ACC112 (cell line): ENCODE measurements at regions not wholly inside any gene's neighbourhood (a gene's known extent, or its start where the extent isn't known, plus 50 kb on each side); places are given as distances from the start of the nearest gene placed in this dataset.

ENCODE experiments used
- H2AFZ ChIP-seq: fragments of 200-600 bp; sonication (generic); one replicate; pipeline ENCODE4 v1.6.0; 2017; ENCODE audit warnings: antibody characterized with exemption, low read length; ENCODE audit not compliant: unreplicated experiment
- H3K27ac ChIP-seq: fragments of 200-600 bp; sonication (generic); 2 replicates; pipeline ENCODE4 v1.5.1; 2014; ENCODE audit warnings: low read depth, mild to moderate bottlenecking, antibody characterized with exemption, low read length, moderate library complexity
- H3K27me3 ChIP-seq: fragments of 200-600 bp; sonication (generic); 2 replicates; pipeline ENCODE4 v1.6.1; 2014; ENCODE audit warnings: mild to moderate bottlenecking, antibody characterized with exemption, low read length, moderate library complexity, mixed read lengths; ENCODE audit not compliant: insufficient read depth
- H3K36me3 ChIP-seq: fragments of 200-600 bp; sonication (generic); 2 replicates; pipeline ENCODE4 v1.6.1; 2016; ENCODE audit warnings: mild to moderate bottlenecking, antibody characterized with exemption, low read length, moderate library complexity, mixed read lengths; ENCODE audit not compliant: insufficient read depth
- H3K4me1 ChIP-seq: fragments of 200-600 bp; sonication (generic); one replicate; pipeline ENCODE4 v1.6.1; 2016; ENCODE audit warnings: low read length, mixed read lengths; ENCODE audit not compliant: insufficient read depth, unreplicated experiment, control insufficient read depth
- H3K4me3 ChIP-seq: fragments of 200-600 bp; sonication (generic); 2 replicates; pipeline ENCODE4 v1.5.1; 2014; ENCODE audit warnings: mild to moderate bottlenecking, low read depth, low read length
- H3K79me2 ChIP-seq: fragments of 200-600 bp; sonication (generic); one replicate; pipeline ENCODE4 v1.6.0; 2016; ENCODE audit warnings: low read length; ENCODE audit not compliant: control insufficient read depth, unreplicated experiment, insufficient read depth

- no peak overlapping the region for H3K4me3 ChIP-seq
- no peak overlapping the region for H3K27ac ChIP-seq
- no peaks in the 10 kb centered on the region for H3K36me3 ChIP-seq
- no peaks in the 10 kb centered on the region for H3K4me1 ChIP-seq
- H2AFZ ChIP-seq, result no peak overlapping the region
- H3K79me2 ChIP-seq, result no peaks in the 10 kb centered on the region
- H3K27me3 ChIP-seq, result no peaks in the 10 kb centered on the region
Measured at GRCh38 chr18:64668461-64668962, 519.6 kb upstream of the LINC00305 start.

- Histone ChIP-seq H2AFZ (no peak overlapping the region), H3K27me3 (no peaks in the 10 kb centered on the region), H3K4me3 (no peak overlapping the region), H3K27ac (no peak overlapping the region), H3K36me3 (no peaks in the 10 kb centered on the region), H3K4me1 (no peaks in the 10 kb centered on the region), H3K79me2 (no peaks in the 10 kb centered on the region)
Measured at GRCh38 chr18:64663086-64663485, 514.2 kb upstream of the LINC00305 start.

- Histone ChIP-seq H2AFZ (no peak overlapping the region), H3K27ac (no peak overlapping the region), H3K4me1 (no peaks in the 10 kb centered on the region), H3K36me3 (no peaks in the 10 kb centered on the region), H3K79me2 (no peaks in the 10 kb centered on the region), H3K4me3 (no peak overlapping the region), H3K27me3 (no peaks in the 10 kb centered on the region)
Measured at GRCh38 chr18:64659196-64659595, 510.3 kb upstream of the LINC00305 start.

- no peak overlapping the region for H2AFZ ChIP-seq
- no peaks in the 10 kb centered on the region for H3K36me3 ChIP-seq
- no peak overlapping the region for H3K4me3 ChIP-seq
- H3K27me3 ChIP-seq, result no peaks in the 10 kb centered on the region
- H3K4me1 ChIP-seq, result no peaks in the 10 kb centered on the region
- H3K79me2 ChIP-seq, result no peaks in the 10 kb centered on the region
- H3K27ac ChIP-seq, result no peak overlapping the region
Measured at GRCh38 chr18:64653068-64653467, 504.2 kb upstream of the LINC00305 start.

- Histone ChIP-seq H3K4me3 (no peak overlapping the region), H3K27me3 (no peaks in the 10 kb centered on the region), H3K4me1 (no peaks in the 10 kb centered on the region), H3K79me2 (no peaks in the 10 kb centered on the region), H3K36me3 (no peaks in the 10 kb centered on the region), H2AFZ (no peak overlapping the region), H3K27ac (no peak overlapping the region)
Measured at GRCh38 chr18:64650068-64650467, 501.2 kb upstream of the LINC00305 start.

DNA sequence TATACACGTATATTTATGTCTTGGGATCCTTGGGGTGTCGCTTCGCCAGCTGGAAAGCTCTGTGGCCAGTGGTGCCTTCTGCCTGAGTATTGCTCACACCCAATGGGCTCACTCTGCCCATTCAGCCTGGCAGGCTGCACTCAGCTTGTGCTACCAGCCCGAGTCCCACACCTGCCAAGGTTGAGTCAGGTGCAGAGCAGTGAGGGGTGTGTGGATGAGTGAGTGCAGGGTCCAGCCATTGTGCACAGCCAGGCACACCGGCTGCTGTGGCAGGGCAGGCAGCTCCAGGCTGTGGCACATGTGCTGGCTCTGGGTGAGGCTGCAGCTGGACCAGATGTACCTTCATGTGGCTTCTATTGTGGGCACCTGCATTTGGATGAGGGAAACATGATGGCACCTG is 496.9 kb upstream of the LINC00305 start:
- Histone ChIP-seq H3K36me3 (no peaks in the 10 kb centered on the region), H3K4me1 (no peaks in the 10 kb centered on the region), H3K27me3 (no peaks in the 10 kb centered on the region), H3K27ac (no peak overlapping the region), H3K4me3 (no peak overlapping the region), H2AFZ (no peak overlapping the region), H3K79me2 (no peaks in the 10 kb centered on the region)

DNA sequence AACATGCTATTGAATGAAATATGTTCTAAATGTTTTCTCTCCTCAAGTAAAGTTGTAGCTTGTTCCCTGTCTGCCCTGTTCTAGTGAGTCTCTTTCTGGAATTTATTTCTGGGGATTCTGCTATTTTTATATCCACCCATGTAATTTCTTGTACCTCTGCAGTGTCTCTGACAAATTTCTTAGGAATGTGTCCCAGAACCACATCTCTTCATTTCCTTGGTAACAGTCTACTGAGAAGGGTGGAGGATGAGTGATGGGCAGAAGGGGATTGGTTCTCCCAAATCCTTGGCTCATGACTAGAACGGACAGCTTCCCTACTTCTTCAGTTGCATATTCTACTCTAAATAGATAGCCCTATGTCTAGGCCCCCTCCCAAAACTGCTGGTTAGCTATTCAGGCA is 490.6 kb upstream of the LINC00305 start:
- Histone ChIP-seq H3K27ac (no peak overlapping the region), H3K27me3 (no peaks in the 10 kb centered on the region), H3K36me3 (no peaks in the 10 kb centered on the region), H3K79me2 (no peaks in the 10 kb centered on the region), H3K4me1 (no peaks in the 10 kb centered on the region), H2AFZ (no peak overlapping the region), H3K4me3 (no peak overlapping the region)

DNA sequence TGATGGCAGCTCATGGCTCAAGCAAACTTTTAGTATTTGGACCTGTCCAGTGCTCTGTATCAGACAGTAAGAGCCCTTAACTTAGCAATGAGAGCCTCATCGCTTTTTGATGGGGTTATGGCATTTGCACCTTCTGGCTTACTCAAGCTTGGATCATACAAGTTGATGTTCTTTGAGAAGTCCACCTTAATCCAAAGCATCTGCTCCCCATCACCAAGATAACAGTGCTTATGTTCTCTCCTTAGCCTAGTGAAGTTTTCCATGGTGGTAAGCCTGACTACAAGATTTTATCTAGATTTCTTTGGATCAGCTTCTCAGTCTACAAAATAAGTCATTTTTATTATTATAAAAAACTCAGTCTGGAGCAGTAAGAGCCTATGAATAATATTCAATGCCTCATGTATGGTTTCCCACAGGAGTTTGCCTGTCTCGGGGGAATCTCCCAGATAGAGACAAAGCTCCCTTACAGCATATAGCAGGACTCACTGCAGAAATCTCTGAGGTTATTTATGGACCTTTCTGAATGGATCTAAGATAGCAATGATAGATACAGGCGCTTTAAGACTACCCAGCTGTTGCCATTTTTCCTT is 472.2 kb upstream of the LINC00305 start:
- no peaks in the 10 kb centered on the region for H3K27me3 ChIP-seq

DNA sequence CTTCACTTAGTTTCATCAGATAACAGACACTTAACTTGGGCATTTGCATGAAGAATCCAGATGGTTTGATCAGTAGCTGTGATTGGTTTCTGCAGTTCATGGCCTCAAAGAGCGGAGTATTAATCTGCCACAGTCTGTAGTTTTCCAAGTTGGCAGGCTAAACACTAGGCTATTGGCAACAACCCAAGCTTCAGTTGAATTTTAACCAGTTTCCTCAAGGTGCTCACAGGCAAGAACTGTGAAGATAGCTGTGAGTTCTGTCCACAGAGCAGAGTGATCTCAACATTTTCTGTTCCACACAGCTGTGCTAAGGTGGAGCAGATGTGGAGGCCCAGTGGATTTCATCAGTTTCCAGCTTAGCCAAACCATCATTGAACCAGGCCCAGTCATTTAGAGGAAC is 469.5 kb upstream of the LINC00305 start:
- Histone ChIP-seq H3K79me2 (no peaks in the 10 kb centered on the region), H3K4me1 (no peaks in the 10 kb centered on the region), H2AFZ (no peak overlapping the region), H3K27ac (no peak overlapping the region), H3K36me3 (no peaks in the 10 kb centered on the region), H3K27me3 (no peaks in the 10 kb centered on the region), H3K4me3 (no peak overlapping the region)

More for the DNA sequence above, 472.2 kb upstream of the LINC00305 start:
- Histone ChIP-seq H3K36me3 (no peaks in the 10 kb centered on the region), H3K79me2 (no peaks in the 10 kb centered on the region), H3K4me3 (no peak overlapping the region), H3K4me1 (no peaks in the 10 kb centered on the region), H3K27ac (no peak overlapping the region), H2AFZ (no peak overlapping the region)

DNA sequence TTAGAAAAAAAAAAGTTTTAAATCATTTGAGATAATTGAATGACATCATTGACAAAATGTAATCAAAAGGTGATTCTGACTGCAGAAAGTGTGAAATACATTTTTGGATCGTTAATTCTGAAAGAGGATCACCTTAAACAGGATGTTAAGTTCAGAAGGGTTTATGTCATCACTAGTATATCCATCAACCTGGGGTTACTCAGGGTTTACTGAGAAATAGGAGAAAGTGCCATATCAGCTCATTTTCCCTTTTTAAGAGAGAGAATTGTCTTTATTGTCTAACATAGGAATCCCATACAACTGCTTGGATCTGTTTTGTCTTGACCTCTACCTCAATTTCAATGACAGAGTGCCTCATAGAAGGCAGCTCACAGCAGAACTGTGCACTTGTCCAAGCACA is 466.1 kb upstream of the LINC00305 start:
- Histone ChIP-seq H3K4me1 (no peaks in the 10 kb centered on the region), H3K4me3 (no peak overlapping the region), H2AFZ (no peak overlapping the region), H3K27ac (no peak overlapping the region), H3K79me2 (no peaks in the 10 kb centered on the region), H3K36me3 (no peaks in the 10 kb centered on the region), H3K27me3 (no peaks in the 10 kb centered on the region)

GRCh38 chr18:64614446-64614845 is 465.6 kb upstream of the LINC00305 start:
- no peak overlapping the region for H2AFZ ChIP-seq

More at GRCh38 chr18:64614446-64614845, 465.6 kb upstream of the LINC00305 start:
- Histone ChIP-seq H3K36me3 (no peaks in the 10 kb centered on the region), H3K27ac (no peak overlapping the region), H3K27me3 (no peaks in the 10 kb centered on the region), H3K4me1 (no peaks in the 10 kb centered on the region), H3K79me2 (no peaks in the 10 kb centered on the region), H3K4me3 (no peak overlapping the region)
